Progenitor cell of endocrine pancreas (in vitro differentiated cells): ENCODE measurements at regions not wholly inside any gene's neighbourhood (a gene's known extent, or its start where the extent isn't known, plus 50 kb on each side); places are given as distances from the start of the nearest gene placed in this dataset.

Source experiments
- DNase-seq: peaks from one replicate; pipeline ENCODE4 v3.0.0; 2021; ENCODE audit warnings: low spot score; ENCODE audit not compliant: unreplicated experiment
- H3K27ac Mint-ChIP-seq: 2 replicates; pipeline ENCODE4 v1.8.0; 2021; ENCODE audit warnings: mild to moderate bottlenecking, moderate library complexity, mixed read lengths
- H3K27me3 Mint-ChIP-seq: 2 replicates; pipeline ENCODE4 v1.8.0; 2021; ENCODE audit warnings: mixed read lengths
- H3K36me3 Mint-ChIP-seq: 2 replicates; pipeline ENCODE4 v1.8.0; 2022; ENCODE audit warnings: mixed read lengths; ENCODE audit not compliant: insufficient read depth
- H3K4me1 Mint-ChIP-seq: 2 replicates; pipeline ENCODE4 v1.8.0; 2021; ENCODE audit warnings: low read depth, mixed read lengths
- H3K4me3 Mint-ChIP-seq: 2 replicates; pipeline ENCODE4 v1.8.0; 2021; ENCODE audit warnings: low read depth, mild to moderate bottlenecking, moderate library complexity, mixed read lengths
- H3K9me3 Mint-ChIP-seq: 2 replicates; pipeline ENCODE4 v1.8.0; 2021; ENCODE audit warnings: low read depth, mixed read lengths
- TF ChIP-seq, protein P1 (sequence below): fragments of 200-600 bp; sonication (generic); IDR thresholded peaks from one replicate; pipeline ENCODE4 v1.5.0; 2021; ENCODE audit warnings: antibody characterized with exemption, mild to moderate bottlenecking; ENCODE audit not compliant: unreplicated experiment

DNA sequence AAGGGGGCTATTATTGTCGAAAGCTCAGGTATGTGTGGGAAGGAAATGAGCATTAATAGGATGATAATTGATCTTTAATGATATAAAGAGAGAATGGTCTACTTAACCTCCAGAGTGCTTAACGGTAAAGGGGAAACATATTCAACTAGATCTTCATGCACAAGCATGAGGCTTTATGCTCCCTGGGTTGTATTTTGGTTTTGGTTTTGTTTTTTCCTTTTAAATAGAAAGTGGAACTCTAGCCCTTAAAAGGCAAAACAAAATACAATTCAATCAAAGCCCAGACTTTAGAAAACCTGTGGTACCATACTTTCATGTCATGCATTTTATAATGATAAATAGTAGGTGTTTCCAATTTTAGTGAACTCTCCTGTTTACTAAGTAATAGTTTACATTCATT lies 622.7 kb downstream of the METTL15 start:
- Mint-ChIP-seq H3K27ac (no peak overlapping the region), H3K4me3 (no peak overlapping the region), H3K4me1 (peaks cover 14% of the 10 kb centered on the region), H3K27me3 (no peaks in the 10 kb centered on the region), H3K9me3 (peaks cover 9% of the 10 kb centered on the region), H3K36me3 (no peaks in the 10 kb centered on the region)
- no peak for DNase-seq
- TF ChIP-seq, protein P1, sequence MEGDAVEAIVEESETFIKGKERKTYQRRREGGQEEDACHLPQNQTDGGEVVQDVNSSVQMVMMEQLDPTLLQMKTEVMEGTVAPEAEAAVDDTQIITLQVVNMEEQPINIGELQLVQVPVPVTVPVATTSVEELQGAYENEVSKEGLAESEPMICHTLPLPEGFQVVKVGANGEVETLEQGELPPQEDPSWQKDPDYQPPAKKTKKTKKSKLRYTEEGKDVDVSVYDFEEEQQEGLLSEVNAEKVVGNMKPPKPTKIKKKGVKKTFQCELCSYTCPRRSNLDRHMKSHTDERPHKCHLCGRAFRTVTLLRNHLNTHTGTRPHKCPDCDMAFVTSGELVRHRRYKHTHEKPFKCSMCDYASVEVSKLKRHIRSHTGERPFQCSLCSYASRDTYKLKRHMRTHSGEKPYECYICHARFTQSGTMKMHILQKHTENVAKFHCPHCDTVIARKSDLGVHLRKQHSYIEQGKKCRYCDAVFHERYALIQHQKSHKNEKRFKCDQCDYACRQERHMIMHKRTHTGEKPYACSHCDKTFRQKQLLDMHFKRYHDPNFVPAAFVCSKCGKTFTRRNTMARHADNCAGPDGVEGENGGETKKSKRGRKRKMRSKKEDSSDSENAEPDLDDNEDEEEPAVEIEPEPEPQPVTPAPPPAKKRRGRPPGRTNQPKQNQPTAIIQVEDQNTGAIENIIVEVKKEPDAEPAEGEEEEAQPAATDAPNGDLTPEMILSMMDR: no peak

DNA sequence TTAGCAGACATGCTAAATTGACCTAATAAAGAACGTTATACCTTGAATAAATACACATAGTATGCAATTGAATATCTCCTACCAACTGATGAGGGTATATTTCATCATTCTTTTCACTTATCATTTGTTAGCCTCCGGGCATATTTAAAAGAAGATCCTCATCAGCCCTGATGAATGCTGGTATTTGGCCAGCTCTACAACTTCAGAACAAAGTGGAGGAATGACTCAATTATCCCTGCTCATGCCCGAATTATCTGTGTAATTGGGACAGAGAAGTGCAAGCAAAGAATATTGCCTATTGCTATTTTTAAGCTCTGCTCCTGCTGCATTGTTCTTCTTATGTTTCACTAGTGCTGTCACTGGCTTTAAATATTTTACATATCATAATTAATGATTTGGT lies 622.1 kb downstream of the METTL15 start:
- Mint-ChIP-seq H3K9me3 (peaks cover 9% of the 10 kb centered on the region), H3K27ac (no peak overlapping the region), H3K27me3 (no peaks in the 10 kb centered on the region), H3K4me3 (no peak overlapping the region), H3K4me1 (peaks cover 12% of the 10 kb centered on the region), H3K36me3 (no peaks in the 10 kb centered on the region)
- TF ChIP-seq, protein P1: no peak
- DNase-seq: no peak

DNA sequence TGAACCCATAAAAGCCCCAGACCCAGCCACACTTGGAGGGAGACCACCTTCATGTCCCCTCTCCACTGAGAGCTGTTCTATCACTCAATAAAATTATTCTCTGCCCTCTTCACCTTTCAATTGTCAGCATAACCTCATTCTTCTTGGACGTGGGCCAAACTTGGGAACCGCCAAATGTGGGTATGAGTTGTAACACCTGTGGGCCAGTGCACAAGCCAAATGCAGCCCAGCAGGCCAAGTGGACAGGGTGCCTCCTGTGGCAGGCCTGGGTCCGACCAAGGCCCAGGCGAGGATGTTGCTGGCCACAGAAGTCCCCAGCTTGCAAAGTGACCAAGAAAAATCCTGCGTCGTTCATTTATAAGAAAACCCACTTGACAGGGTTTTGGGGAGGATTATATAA lies 621.2 kb downstream of the METTL15 start:
- H3K4me3 Mint-ChIP-seq: no peak overlapping the region
- H3K4me1 Mint-ChIP-seq: peaks cover 6% of the 10 kb centered on the region
- TF ChIP-seq, protein P1: no peak
- DNase-seq: no peak
- no peak overlapping the region for H3K27ac Mint-ChIP-seq
- no peaks in the 10 kb centered on the region for H3K27me3 Mint-ChIP-seq
- H3K9me3 Mint-ChIP-seq: peaks cover 9% of the 10 kb centered on the region
- H3K36me3 Mint-ChIP-seq: no peaks in the 10 kb centered on the region

DNA sequence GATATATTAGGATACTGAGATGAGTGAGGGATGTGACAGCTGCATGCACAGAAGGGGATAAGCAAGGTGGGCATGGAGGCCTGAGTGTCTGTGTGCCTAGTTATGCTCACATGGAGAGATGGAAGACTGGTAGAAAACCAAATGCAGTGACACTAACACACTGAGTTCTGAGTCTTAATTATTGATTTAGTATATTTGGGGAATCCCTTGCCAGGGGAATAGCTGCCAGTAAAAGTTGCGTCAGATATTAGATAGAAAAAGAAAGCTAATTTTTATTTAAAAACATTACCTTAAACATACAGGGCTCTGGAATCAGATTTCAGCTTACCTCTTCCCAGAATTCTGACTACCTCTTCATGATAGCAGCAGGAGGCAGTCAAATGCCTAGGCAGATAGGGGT lies 620.5 kb downstream of the METTL15 start:
- no peaks in the 10 kb centered on the region for H3K27me3 Mint-ChIP-seq
- peaks cover 9% of the 10 kb centered on the region for H3K9me3 Mint-ChIP-seq
- TF ChIP-seq, protein P1: no peak
- DNase-seq: no peak
- H3K4me3 Mint-ChIP-seq: no peak overlapping the region
- H3K36me3 Mint-ChIP-seq: no peaks in the 10 kb centered on the region
- H3K27ac Mint-ChIP-seq: no peak overlapping the region
- H3K4me1 Mint-ChIP-seq: no peaks in the 10 kb centered on the region

DNA sequence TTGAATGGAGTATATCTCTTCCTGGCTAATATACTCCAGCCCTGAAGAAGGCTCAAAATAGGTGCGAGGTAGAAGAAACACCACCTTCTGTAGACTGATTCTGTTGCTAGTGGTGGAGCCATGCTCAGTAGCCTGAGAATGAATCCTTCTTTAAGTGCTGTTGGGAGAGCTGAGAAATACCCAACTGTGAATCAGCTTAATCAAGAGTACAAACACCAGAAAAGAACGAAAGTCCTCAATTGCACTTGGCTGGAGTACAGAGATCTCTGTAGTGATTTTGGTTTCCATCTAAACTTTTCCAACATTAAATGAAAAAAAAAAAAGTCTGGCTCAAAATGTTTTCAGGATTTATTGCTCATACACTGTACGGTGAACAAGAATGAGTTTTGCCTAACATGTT lies 619.1 kb downstream of the METTL15 start:
- H3K4me1 Mint-ChIP-seq: no peaks in the 10 kb centered on the region
- no peaks in the 10 kb centered on the region for H3K27me3 Mint-ChIP-seq
- no peak overlapping the region for H3K27ac Mint-ChIP-seq
- DNase-seq: no peak
- TF ChIP-seq, protein P1: no peak
- no peak overlapping the region for H3K4me3 Mint-ChIP-seq
- no peaks in the 10 kb centered on the region for H3K36me3 Mint-ChIP-seq
- H3K9me3 Mint-ChIP-seq: peaks cover 1% of the 10 kb centered on the region
